Right ventricle myocardium superior (tissue), 1 donor: ENCODE measurements at regions not wholly inside any gene's neighbourhood (a gene's known extent, or its start where the extent isn't known, plus 50 kb on each side); places are given as distances from the start of the nearest gene placed in this dataset.
A peak's percentile ranks its signal among the peaks of the same experiment; 100 is the strongest.
"Not testable (repeated sequence)": the region's sequence is repeated elsewhere in the genome, so short reads cannot be mapped to it uniquely, and the experiment has no call there.

Source experiments
- ATAC-seq: fragments of 200-7000 bp; cut with Tn5 transposase; one replicate; pipeline ENCODE4 v1.9.1; 2020; ENCODE audit warnings: mild to moderate bottlenecking; ENCODE audit not compliant: poor library complexity
- DNase-seq: peaks from one replicate; pipeline ENCODE4 v3.0.0-alpha.2; 2020
- intact Hi-C: fragments of 100-400 bp; cut with DNase I; formaldehyde crosslinking; loops from one replicate; pipeline ENCODE4 v1.11.2; 2022
- donor health status: DM: no; HTN: yes; CAD: no; lungs with severe emphysema.

DNA sequence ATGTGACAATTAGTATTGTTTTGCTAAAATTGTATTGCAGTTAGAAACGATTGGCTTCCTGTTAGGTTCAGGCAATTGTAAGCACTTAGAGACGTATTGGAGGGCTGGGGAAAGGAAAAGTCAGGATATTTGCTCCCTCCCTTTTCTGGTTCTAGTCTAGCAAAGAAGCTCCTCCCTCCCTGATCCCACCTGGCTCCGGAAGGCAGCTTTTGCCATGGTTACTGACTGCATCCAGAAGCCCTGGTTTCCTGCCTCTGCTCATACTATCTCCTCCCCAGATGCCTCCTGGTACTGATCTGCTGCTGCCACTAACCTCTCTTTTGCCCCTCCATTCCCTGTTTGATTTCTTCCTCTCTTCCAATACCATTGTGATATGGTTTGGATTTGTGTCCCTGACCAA lies 275.9 kb downstream of the MREG start:
- ATAC-seq (no peak), DNase-seq (no peak)
- intact Hi-C loops = no loop called here

DNA sequence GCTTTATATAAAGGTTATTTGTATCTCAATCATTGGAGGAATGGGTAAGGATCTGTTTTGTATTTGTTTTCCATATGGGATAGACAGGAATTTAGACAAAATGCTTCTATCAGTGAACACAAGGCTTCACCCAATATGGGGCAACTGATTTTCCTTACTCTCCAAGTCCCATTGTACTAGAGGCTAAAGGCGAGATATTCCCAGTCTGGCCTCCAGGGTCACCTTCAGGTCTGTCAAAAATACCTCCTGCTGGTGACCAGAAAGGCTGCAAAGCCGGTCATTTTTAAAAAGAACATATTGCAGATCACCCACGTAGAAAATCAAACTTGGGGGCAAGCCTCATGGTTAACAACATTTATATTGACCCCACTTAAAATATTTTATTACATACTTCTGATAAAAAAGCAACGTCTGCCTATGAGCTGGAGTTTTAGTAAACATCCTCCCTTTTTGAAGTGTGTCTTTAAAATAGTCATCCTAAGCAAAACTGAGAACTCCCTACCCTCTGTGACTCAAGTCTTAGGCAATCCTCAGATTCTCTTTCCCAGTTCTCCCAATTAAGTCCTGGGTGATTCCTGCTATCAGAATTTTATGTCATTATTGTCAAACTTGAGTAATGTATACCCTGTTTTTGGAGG lies 276.6 kb downstream of the MREG start:
- no peak for ATAC-seq
- intact Hi-C loops = no loop called here
- no peak for DNase-seq

DNA sequence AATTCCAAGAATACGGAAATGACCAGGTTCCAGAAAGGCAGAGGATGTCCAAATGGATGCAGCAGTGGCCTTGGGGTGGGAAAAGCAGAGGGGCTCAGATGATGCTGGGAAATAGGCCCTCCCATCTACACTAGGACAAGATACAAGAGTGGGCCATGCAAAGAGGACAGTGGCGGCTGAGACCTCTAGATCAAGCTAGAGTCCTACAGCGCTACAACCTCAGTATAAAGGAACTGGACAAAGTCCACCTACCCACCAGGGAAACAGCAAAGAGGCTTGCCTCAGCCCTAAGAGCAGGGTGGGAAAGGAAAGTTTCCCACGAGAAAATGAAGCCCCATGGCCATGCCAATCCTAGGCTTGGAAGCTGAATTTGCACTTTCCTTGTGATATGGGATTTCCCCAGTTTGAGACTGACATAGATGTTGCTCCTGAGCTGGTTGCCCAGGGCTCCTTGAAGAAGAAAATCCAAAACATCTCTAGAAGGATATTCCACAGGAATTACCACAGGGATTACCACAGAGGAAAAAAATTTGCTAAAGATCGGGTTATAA lies 282.2 kb downstream of the MREG start:
- DNase-seq = no peak
- no peak for ATAC-seq
- intact Hi-C loops = no loop called here

DNA sequence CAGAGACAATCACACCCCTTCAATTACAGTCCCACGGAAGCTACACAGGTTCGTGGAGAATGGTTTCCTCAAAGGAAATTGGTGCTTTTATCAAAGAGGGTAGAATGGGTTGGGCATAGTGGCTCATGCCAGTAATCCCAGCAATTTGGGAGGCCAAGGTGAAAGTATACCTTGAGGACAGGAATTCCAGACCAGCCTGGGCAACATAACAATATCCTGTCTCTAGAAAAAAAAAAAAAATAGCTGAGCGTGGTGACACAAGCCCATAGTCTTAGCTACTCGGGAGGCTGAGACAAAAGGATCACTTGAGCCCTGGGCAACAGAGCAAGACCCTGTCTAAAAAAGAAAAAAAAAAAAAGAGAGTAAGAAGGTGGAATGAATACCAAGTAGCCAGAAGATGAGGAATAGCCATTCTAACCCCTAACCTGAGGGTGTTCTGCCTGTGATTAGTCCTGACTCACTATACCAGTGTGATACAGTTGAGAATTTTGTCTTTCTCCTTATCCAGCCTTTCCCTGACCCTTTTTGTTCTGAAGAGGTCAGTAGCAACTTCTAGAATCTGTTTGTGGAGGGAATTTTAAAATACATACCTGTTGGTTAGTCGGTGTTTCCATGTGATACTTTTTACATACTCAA lies 283.2 kb downstream of the MREG start:
- DNase-seq = no peak
- ATAC-seq = no peak
- intact Hi-C loops = no loop called here

DNA sequence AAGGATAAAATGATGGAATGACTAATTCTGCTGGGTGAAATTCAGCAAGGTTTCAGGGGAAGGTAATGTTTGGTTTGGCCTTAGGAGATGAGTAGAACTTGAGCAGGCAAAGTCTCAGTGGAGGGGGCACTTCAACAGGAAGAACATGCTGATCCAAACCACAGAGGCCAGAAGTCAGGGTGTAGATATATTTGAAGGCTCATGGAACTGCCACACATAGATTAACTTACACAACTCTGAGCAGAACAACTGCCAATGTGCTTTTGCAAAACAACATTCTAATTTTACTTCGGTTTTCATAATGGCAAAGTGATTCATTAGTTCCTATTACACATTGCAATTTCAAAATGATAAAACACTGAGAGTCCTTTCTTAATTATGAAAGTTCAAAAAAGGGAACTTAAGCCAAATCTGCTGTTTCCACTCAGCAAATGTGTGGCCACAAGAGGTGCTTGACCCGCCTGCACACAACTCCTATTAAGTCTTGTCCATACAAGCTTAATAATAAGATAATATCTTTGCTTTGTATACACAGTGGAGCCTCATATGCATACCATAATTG lies 284.8 kb downstream of the MREG start:
- ATAC-seq (peak; percentile 63), DNase-seq (no peak)
- intact Hi-C loops = no loop called here

DNA sequence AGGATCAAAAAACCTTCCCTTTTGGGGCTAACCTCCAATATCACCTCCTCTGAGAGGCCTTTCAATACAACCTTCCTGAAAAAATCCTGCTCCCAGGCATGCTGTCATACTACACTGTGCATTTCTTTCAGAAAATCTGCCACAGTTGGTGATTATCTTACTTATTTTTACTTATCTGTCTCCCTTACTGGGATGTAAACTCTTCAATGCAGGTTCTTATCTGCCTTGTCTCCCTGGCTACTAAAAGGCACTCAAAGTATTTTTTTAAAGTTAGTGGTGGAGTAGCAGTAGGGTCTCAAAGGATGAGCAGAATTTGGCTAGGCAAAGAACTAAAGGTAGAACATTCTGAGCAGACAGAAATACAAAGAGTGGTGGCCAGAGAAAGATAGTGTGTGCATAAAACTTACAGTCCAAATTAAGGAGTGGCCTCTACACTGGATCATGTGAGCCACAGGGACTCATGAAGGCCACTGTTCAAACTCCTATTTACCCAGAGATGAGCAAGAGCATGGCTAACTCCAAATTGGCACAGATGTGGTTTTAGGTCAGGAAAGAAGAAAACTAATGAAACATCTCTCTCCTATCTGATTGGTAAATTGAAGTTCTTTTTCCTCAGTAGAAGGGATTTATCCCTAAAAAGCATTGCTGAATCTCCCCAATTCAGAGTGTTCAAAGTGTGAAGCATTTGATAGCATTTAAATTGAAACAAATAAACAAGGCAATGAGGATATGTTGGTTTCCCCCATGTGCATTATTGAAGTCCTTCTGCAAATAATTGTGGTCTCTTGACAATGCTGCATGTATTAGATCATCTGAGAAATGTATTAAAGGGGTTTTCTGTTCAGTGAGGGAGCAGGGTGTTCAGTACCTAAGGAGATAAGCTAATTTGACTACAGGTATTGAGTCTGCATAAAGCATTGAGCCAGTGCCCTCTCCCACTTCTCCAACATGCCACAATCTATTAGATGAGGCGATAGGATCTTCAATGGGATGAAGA lies 285.5 kb downstream of the MREG start:
- intact Hi-C loops = no loop called here
- ATAC-seq (no peak), DNase-seq (no peak)

DNA sequence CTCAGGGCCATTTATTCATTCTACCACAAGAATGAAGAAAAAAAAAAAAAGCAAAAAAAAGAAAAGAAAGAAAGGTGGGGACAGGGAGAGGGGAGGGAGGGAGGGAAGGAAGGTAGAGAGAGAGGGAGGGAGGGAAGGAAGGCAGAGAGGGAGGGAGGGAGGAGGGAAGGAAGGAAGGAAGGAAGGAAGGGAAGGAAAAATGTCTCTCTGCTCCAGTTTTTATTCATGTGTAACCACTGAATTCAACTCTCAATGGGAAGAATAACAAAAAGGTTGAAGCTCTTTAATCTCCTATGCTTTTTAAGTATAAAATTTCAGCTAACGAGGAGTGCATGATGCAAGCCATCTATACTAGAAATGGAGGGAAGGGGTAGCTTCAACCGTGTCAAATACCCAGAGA lies 287.3 kb downstream of the MREG start:
- intact Hi-C loops = no loop called here
- DNase-seq = no peak
- ATAC-seq = no peak

DNA sequence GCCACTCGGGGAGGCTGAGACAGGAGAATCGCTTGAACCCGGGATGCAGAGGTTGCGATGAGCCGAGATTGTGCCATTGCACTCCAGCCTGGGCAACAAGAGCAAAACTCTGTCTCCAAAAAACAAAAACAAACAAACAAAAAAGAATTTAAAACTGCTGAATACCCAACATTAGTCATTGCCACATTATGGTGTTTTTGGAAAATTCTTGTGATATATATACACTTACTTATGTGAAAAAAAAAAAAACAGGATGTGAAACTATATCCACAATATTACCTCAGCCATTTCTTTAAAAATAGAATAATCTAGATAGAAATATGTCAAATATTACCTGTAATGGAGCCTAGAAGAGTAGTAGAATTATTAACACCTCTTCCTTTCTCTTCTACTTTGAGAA lies 288.3 kb upstream of the FN1 start:
- no peak for ATAC-seq
- DNase-seq = no peak
- intact Hi-C loops = no loop called here

DNA sequence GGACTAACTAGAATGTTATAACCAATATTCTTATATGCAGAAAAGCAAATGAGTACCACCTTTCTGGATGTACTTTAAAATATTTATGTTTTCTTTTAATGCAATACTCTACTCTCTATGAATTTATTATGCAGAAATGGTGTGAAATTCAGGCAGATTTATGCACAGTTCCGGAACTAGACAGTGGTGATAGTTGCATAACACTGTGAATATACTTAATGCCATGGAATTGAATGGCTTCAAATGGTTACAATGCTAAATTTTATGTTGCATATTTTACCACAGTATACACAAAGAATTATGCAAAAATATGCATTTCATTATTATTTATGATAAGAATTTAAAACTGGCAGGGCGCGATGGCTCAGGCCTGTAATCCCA lies 287.8 kb upstream of the FN1 start:
- ATAC-seq (no peak), DNase-seq (no peak)
- intact Hi-C loops = no loop called here

DNA sequence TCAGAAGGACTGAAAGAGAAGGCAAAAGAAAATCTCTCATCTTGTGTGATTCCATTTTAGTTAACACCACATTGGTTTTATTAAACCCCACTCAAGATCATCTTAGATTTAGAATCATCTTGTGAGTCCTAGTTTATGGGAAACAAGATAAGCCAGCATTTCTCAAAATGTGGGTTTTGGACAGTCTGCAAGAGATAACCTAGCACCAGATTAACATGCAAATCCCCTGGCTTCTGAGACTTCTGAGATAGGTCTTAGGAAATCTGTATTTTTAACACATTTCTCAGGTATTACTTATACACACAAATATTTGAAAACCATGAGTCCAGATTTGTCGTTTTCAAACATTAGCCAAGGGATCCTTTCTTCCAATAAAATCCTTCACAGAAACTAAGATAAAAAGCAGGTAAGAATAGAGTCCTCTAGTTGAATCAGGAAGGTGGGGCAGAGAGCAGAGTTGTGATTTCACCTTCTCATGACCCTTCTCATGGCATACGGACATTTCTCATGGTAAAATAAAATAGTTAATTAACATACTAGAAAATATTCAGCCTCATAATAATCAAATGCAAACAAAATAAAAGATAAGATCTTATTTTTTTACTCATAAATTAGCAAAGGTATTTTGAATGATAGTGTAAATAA lies 287.2 kb upstream of the FN1 start:
- intact Hi-C loops = no loop called here
- ATAC-seq = no peak
- DNase-seq = no peak

DNA sequence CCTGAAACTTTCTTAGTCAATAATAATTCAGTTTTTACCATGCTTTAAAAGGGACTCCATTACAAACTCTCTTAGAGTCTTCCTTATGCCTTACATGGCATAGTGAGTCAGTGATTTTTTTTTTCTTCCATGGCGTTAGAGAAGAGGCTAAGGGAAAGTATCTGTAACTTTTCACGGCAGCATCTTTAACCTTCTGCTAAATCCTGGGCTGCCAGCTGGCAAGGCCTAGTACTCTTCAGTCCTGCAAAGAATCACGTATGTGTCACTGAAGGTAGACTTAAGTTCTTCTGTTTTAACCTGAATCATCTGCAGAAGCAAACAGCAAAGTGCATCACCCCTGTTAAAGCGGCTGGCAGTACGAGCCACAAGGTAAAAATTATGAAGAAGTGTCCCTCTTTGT lies 286.3 kb upstream of the FN1 start:
- intact Hi-C loops = no loop called here
- DNase-seq (no peak), ATAC-seq (no peak)

DNA sequence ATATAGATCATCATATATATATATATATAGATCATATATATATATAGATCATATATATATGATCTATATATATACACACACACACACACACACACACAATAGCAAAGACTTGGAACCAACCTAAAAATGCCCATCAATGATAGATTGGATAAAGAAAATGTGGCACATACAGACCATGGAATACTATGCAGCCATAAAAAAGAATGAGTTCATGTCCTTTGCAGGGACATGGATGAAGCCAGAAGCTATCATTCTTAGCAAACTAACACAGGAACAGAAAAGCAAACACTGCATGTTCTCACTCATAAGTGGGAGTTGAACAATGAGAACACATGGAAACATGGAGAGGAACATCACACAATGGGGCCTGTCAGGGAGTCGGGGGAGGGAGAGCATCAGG lies 285.6 kb upstream of the FN1 start:
- ATAC-seq, intact Hi-C loops, DNase-seq: not testable (repeated sequence)

DNA sequence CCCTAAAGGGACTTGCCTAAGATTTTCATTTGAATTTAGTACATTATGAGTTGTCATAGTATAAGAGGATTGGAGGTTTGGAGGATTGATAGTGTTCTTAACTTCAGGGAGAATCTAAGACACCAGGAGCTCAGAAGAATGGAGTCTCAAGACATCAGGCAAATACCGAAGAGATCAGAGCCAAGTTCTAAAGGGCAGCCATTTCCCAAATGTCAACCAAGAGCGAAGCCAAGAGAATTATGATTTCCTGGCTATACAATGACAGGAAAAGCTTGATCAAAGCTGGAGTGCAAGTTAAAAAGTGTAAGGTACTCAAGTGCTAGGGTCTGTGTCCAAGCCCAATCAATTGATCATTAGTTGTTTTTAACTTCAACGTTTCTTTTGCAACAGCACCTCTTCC lies 283.0 kb upstream of the FN1 start:
- DNase-seq = no peak
- intact Hi-C loops = no loop called here
- no peak for ATAC-seq

DNA sequence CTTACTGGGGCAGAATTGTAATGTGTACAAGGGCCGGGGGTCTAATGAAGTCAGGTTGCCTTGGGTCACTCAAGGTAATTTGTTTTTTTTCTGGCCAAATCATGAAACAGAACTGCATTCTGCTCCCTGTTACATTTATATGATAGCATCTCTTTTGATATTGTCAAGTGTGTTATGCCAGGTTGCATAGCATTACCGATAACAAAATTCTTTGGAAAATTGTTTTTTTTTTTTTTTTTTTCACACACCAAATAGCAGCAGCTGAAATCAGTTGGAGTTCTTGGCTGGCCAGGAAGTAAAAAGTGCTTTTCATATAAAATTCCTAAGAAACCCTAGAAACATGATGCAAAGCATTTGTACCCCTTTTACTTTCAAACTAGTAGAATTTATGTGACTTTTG lies 282.6 kb upstream of the FN1 start:
- DNase-seq (no peak), ATAC-seq (no peak)
- intact Hi-C loops = no loop called here

DNA sequence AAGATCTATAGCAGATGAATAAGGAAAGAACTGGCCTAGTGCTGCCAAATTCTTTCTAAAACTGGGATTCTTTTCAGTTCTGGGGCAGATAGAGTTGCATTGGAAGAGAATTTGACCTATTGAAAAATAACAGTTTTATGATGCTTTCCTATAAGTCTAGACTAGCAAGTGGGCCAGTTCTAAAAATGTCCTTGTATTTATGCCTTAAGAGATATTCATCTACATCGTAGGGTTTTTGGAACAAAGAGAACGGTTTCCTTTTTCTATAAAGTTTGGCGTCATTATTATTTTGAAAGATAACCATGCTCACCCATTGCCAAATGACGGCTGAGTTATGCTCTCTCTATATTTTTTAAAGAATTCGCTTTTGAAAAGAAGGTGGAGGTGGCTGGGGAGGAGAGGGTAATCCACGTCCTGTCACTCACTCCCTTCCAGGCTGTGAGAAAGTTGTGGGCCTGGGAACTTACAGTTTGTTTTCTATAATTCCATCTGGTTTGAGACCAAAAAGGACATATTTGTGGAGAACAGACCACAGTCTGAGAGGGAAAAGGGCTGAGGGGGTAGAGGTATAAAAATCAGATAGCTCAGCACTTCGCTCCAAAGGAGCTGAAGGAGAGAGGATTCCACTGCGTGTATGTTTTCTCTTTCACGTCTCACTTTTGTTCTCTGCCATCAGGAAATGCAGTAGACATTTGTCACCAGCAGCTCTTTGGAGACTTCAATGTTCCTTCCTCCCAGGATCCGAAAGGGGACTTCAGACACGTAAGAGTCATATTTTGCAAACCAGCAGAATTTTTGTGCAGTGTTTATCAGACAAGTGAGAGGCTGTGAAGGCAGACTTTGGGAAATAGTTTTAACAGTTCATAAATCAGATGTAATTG lies 281.9 kb upstream of the FN1 start:
- no peak for ATAC-seq
- intact Hi-C loops = no loop called here
- DNase-seq = no peak

DNA sequence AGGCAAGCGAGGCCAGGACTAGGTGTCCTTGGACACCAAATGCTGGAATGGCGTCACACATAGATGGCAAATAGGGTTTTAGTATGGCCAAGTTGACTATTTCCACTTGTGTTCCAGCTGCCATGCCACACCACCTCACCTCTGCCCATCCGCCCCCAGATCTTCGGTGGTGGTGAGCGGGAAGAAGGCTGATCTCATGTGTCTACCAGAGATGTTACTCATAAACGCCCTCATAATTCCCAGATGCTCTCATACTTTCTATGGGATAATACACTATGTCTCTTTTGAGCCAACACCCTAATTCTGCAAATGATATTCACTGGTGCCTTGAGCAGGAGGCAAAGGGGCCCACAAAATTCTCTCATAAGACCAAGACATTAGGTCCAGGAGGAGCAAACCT lies 281.1 kb upstream of the FN1 start:
- intact Hi-C loops = no loop called here
- no peak for DNase-seq
- ATAC-seq = no peak

DNA sequence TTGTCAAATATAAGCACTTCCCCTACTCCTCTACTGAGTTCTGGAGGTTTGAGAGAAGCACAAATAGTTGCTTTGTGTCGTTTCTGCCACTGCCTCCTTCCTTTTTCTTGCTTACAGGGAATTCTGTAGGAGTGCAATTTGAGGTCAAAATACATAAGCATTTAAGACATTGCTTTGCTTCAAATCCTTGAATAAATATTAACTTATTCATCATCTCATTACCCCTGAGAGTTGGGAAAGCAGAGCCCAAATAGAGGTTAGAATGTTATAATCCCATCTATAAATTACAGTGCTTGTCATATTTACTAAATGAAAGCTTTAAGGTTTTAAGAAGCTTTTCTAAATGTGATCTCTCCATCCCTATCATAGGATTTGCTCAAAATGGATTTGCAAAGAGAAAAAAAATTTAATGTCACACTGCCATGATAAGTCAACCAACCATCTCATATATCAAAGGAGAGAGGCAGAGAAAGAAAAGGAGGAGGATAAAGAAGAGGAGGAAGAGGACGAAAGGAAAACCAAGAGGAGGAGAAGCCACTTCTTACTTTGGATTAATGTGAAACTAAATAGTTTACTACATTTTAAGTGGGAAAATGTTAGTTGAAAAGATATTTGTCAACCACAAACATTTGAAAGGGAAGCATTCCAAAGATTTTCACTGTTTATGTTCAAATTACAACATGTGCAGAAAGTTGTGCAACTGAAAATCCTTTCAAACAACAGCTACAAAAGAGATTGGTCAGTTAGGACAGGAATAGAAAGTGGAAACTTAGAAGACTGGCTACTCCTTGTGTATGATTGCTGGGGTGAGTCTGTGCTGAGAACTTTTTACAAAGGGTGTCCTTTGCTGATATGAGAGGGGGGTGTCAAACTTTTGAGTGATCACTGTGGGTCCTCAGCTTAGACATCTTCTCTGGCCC lies 277.3 kb upstream of the FN1 start:
- no peak for DNase-seq
- ATAC-seq = peak; percentile 36
- intact Hi-C loops = no loop called here
